ENCODE measurements at regions not wholly inside any gene's neighbourhood (a gene's known extent, or its start where the extent isn't known, plus 50 kb on each side); places are given as distances from the start of the nearest gene placed in this dataset.
"Not testable (repeated sequence)": the region's sequence is repeated elsewhere in the genome, so short reads cannot be mapped to it uniquely, and the experiment has no call there.

DNA sequence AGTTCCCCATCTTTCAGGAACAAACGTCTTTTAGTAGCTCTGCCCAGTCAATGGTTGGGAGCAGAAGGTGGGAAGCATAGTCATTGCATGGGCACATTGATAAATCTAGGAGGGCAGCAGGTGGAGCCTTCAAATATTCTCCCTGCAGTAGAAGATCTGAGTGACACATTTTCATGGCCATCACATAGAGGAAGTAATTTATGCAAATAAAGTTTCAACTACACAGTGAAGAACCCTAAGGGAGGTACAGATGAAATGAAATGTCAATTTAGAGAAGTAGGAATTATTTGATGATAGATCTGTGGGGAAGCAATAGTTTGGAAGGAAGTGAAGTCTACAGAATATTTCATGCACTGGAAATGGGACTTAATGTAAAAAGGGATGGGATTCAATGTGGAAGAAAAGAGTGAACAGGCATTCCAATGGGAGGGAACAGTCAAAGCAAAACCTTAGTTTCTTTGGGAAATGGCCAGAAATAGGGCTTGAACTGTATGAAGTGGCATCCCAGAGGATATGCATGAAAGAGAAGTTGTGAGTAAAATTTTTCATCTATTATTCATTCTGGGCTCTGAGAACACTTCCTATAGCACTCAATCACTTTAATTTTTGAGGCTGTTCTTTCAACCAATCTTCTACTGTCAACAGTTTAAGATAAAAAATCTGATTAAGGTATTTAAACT is 256.2 kb upstream of the LUZP2 start:
- DNase-seq (ENCODE audit: low read depth in 6 of 9, low spot score in 9 of 9) = no peak
- 83% methylated on average over 1 of the region's 1 CpG for WGBS
- Histone ChIP-seq H3K9me3 (ENCODE audit: control insufficient read depth in 2 of 2, insufficient read depth in 1 of 2, low read length in 1 of 2) (no peaks in the 10 kb centered on the region), H3K27ac (ENCODE audit: low read depth in 1 of 2, low read length in 1 of 2) (no peak overlapping the region), H3K36me3 (ENCODE audit: control insufficient read depth in 2 of 2, insufficient read depth in 2 of 2, low read length in 1 of 2) (no peaks in the 10 kb centered on the region), H3K4me3 (ENCODE audit: low read length in 2 of 2) (no peak overlapping the region), H3K4me1 (ENCODE audit: control insufficient read depth in 2 of 2, insufficient read depth in 2 of 2, low read length in 2 of 2) (no peaks in the 10 kb centered on the region), H3K27me3 (ENCODE audit: control insufficient read depth in 2 of 2, insufficient read depth in 1 of 2, low read length in 1 of 2) (no peaks in the 10 kb centered on the region)

GRCh38 chr11:24246715-24247114 is 250.1 kb upstream of the LUZP2 start:
- Histone ChIP-seq H3K27ac (ENCODE audit: low read depth in 1 of 2, low read length in 1 of 2) (no peak overlapping the region), H3K4me3 (ENCODE audit: low read length in 2 of 2) (no peak overlapping the region), H3K36me3 (ENCODE audit: control insufficient read depth in 2 of 2, insufficient read depth in 2 of 2, low read length in 1 of 2) (no peaks in the 10 kb centered on the region), H3K9me3 (ENCODE audit: control insufficient read depth in 2 of 2, insufficient read depth in 1 of 2, low read length in 1 of 2) (no peaks in the 10 kb centered on the region), H3K27me3 (ENCODE audit: control insufficient read depth in 2 of 2, insufficient read depth in 1 of 2, low read length in 1 of 2) (no peaks in the 10 kb centered on the region), H3K4me1 (ENCODE audit: control insufficient read depth in 2 of 2, insufficient read depth in 2 of 2, low read length in 2 of 2) (no peaks in the 10 kb centered on the region)
- 95% methylated on average over 1 of the region's 1 CpG for WGBS
- no peak for DNase-seq (ENCODE audit: low read depth in 6 of 9, low spot score in 9 of 9)

GRCh38 chr11:24247846-24248245 is 249.0 kb upstream of the LUZP2 start:
- no peaks in the 10 kb centered on the region for H3K27me3 ChIP-seq (ENCODE audit: control insufficient read depth in 2 of 2, insufficient read depth in 1 of 2, low read length in 1 of 2)
- no peaks in the 10 kb centered on the region for H3K36me3 ChIP-seq (ENCODE audit: control insufficient read depth in 2 of 2, insufficient read depth in 2 of 2, low read length in 1 of 2)
- no peak overlapping the region for H3K4me3 ChIP-seq (ENCODE audit: low read length in 2 of 2)
- H3K27ac ChIP-seq (ENCODE audit: low read depth in 1 of 2, low read length in 1 of 2) = no peak overlapping the region
- DNase-seq (ENCODE audit: low read depth in 6 of 9, low spot score in 9 of 9) = no peak
- WGBS = 98% methylated on average over 3 of the region's 3 CpGs
- H3K9me3 ChIP-seq (ENCODE audit: control insufficient read depth in 2 of 2, insufficient read depth in 1 of 2, low read length in 1 of 2) = no peaks in the 10 kb centered on the region
- H3K4me1 ChIP-seq (ENCODE audit: control insufficient read depth in 2 of 2, insufficient read depth in 2 of 2, low read length in 2 of 2) = no peaks in the 10 kb centered on the region

DNA sequence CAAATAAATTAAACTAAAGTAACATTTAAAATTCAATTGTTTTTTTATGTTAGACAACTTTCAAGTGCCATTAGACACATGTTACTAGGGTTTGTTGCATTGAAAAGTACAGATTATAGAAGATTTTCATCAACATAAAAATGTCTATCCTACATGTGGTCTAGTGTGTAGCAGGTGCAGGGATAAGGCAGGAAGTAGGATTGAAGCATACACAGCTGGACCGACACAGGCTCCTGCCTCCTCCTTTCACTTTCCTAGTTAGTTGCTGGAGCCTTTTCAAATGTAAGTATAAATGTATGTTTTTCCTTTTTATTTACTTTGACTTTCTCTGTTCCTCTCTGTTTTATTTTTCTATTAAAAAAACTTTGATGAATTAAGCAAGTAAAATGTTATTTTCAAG is 246.9 kb upstream of the LUZP2 start:
- Histone ChIP-seq H3K4me1 (ENCODE audit: control insufficient read depth in 2 of 2, insufficient read depth in 2 of 2, low read length in 2 of 2) (no peaks in the 10 kb centered on the region), H3K9me3 (ENCODE audit: control insufficient read depth in 2 of 2, insufficient read depth in 1 of 2, low read length in 1 of 2) (no peaks in the 10 kb centered on the region), H3K36me3 (ENCODE audit: control insufficient read depth in 2 of 2, insufficient read depth in 2 of 2, low read length in 1 of 2) (no peaks in the 10 kb centered on the region), H3K27ac (ENCODE audit: low read depth in 1 of 2, low read length in 1 of 2) (no peak overlapping the region), H3K27me3 (ENCODE audit: control insufficient read depth in 2 of 2, insufficient read depth in 1 of 2, low read length in 1 of 2) (no peaks in the 10 kb centered on the region), H3K4me3 (ENCODE audit: low read length in 2 of 2) (no peak overlapping the region)
- no peak for DNase-seq (ENCODE audit: low read depth in 6 of 9, low spot score in 9 of 9)
- WGBS = 10% methylated on average over 1 of the region's 1 CpG

DNA sequence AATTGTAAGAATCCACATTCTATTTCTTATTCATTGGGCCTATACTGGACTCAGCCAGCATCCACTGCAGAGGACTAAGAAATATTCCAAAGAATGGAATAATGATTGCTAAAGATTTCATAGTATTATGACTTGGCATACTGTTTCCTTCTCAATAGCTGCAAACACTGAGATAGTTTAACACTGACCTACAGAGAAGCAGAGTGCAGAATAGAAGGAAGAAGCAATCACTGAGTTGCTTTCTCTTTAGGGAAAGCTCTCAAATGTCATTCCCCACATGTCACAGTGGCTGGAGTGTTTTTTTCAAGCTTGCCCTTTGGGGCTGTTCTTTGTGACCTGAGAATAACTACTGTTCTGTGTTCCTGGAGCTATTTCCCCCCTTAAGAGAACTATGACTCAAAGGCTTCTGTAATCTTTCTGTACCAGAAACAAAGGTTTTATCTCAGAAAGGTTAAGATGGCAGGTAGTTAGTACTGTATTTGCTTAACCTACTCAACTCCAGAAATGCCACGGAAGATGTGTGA is 243.6 kb upstream of the LUZP2 start:
- Histone ChIP-seq H3K9me3 (ENCODE audit: control insufficient read depth in 2 of 2, insufficient read depth in 1 of 2, low read length in 1 of 2) (no peaks in the 10 kb centered on the region), H3K27me3 (ENCODE audit: control insufficient read depth in 2 of 2, insufficient read depth in 1 of 2, low read length in 1 of 2) (no peaks in the 10 kb centered on the region), H3K4me3 (ENCODE audit: low read length in 2 of 2) (no peak overlapping the region), H3K27ac (ENCODE audit: low read depth in 1 of 2, low read length in 1 of 2) (no peak overlapping the region), H3K36me3 (ENCODE audit: control insufficient read depth in 2 of 2, insufficient read depth in 2 of 2, low read length in 1 of 2) (no peaks in the 10 kb centered on the region), H3K4me1 (ENCODE audit: control insufficient read depth in 2 of 2, insufficient read depth in 2 of 2, low read length in 2 of 2) (no peaks in the 10 kb centered on the region)
- WGBS = 81% methylated on average over 1 of the region's 1 CpG
- DNase-seq (ENCODE audit: low read depth in 6 of 9, low spot score in 9 of 9) = no peak

GRCh38 chr11:24264868-24265267 is 232.0 kb upstream of the LUZP2 start:
- no peak overlapping the region for H3K27ac ChIP-seq (ENCODE audit: low read depth in 1 of 2, low read length in 1 of 2)
- no peak overlapping the region for H3K4me3 ChIP-seq (ENCODE audit: low read length in 2 of 2)
- 93% methylated on average over 2 of the region's 2 CpGs for WGBS
- no peaks in the 10 kb centered on the region for H3K9me3 ChIP-seq (ENCODE audit: control insufficient read depth in 2 of 2, insufficient read depth in 1 of 2, low read length in 1 of 2)
- H3K4me1 ChIP-seq (ENCODE audit: control insufficient read depth in 2 of 2, insufficient read depth in 2 of 2, low read length in 2 of 2) = no peaks in the 10 kb centered on the region
- H3K36me3 ChIP-seq (ENCODE audit: control insufficient read depth in 2 of 2, insufficient read depth in 2 of 2, low read length in 1 of 2) = no peaks in the 10 kb centered on the region
- H3K27me3 ChIP-seq (ENCODE audit: control insufficient read depth in 2 of 2, insufficient read depth in 1 of 2, low read length in 1 of 2) = no peaks in the 10 kb centered on the region
- DNase-seq (ENCODE audit: low read depth in 6 of 9, low spot score in 9 of 9) = no peak

DNA sequence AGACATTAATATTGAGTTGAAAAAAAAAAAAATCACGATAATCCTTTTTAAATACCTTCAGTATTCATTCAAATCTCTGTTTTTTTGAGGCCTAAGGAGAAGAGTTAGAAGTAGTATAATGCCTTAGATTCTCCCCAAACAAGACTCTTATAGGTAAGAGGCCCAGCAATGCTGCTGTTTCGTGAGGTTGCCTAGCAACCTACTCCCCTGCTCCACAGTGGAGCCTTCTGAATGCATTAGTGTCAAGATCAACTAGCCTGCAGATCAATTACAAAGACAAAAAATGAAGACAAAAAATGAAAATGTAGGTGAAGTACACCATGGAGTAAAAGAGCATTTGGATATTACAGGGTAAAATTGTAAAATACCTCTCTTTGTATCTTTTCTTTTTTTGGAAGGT is 229.8 kb upstream of the LUZP2 start:
- 91% methylated on average over 2 of the region's 2 CpGs for WGBS
- Histone ChIP-seq H3K4me1 (ENCODE audit: control insufficient read depth in 2 of 2, insufficient read depth in 2 of 2, low read length in 2 of 2) (no peaks in the 10 kb centered on the region), H3K36me3 (ENCODE audit: control insufficient read depth in 2 of 2, insufficient read depth in 2 of 2, low read length in 1 of 2) (no peaks in the 10 kb centered on the region), H3K4me3 (ENCODE audit: low read length in 2 of 2) (no peak overlapping the region), H3K27me3 (ENCODE audit: control insufficient read depth in 2 of 2, insufficient read depth in 1 of 2, low read length in 1 of 2) (no peaks in the 10 kb centered on the region), H3K27ac (ENCODE audit: low read depth in 1 of 2, low read length in 1 of 2) (no peak overlapping the region), H3K9me3 (ENCODE audit: control insufficient read depth in 2 of 2, insufficient read depth in 1 of 2, low read length in 1 of 2) (no peaks in the 10 kb centered on the region)
- no peak for DNase-seq (ENCODE audit: low read depth in 6 of 9, low spot score in 9 of 9)

GRCh38 chr11:24271798-24272197 is 225.1 kb upstream of the LUZP2 start:
- no peak overlapping the region for H3K4me3 ChIP-seq (ENCODE audit: low read length in 2 of 2)
- H3K27me3 ChIP-seq (ENCODE audit: control insufficient read depth in 2 of 2, insufficient read depth in 1 of 2, low read length in 1 of 2) = no peaks in the 10 kb centered on the region
- H3K4me1 ChIP-seq (ENCODE audit: control insufficient read depth in 2 of 2, insufficient read depth in 2 of 2, low read length in 2 of 2) = no peaks in the 10 kb centered on the region
- over 99% methylated on average over 2 of the region's 2 CpGs for WGBS
- no peak overlapping the region for H3K27ac ChIP-seq (ENCODE audit: low read depth in 1 of 2, low read length in 1 of 2)
- DNase-seq (ENCODE audit: low read depth in 6 of 9, low spot score in 9 of 9) = no peak
- no peaks in the 10 kb centered on the region for H3K36me3 ChIP-seq (ENCODE audit: control insufficient read depth in 2 of 2, insufficient read depth in 2 of 2, low read length in 1 of 2)
- peaks cover 0 to 5% of the 10 kb centered on the region in 2 donors for H3K9me3 ChIP-seq (ENCODE audit: control insufficient read depth in 2 of 2, insufficient read depth in 1 of 2, low read length in 1 of 2)

GRCh38 chr11:24274214-24274781 is 222.6 kb upstream of the LUZP2 start:
- not testable (repeated sequence) for H3K4me1 ChIP-seq (ENCODE audit: control insufficient read depth in 2 of 2, insufficient read depth in 2 of 2, low read length in 2 of 2); H3K27ac ChIP-seq (ENCODE audit: low read depth in 1 of 2, low read length in 1 of 2); DNase-seq (ENCODE audit: low read depth in 6 of 9, low spot score in 9 of 9); H3K36me3 ChIP-seq (ENCODE audit: control insufficient read depth in 2 of 2, insufficient read depth in 2 of 2, low read length in 1 of 2); H3K9me3 ChIP-seq (ENCODE audit: control insufficient read depth in 2 of 2, insufficient read depth in 1 of 2, low read length in 1 of 2); H3K27me3 ChIP-seq (ENCODE audit: control insufficient read depth in 2 of 2, insufficient read depth in 1 of 2, low read length in 1 of 2); H3K4me3 ChIP-seq (ENCODE audit: low read length in 2 of 2)
- 95% methylated on average over 25 of the region's 25 CpGs for WGBS

Measured in thymus (tissue), 11 donors.